Memory B cell (primary cell): ENCODE measurements at regions not wholly inside any gene's neighbourhood (a gene's known extent, or its start where the extent isn't known, plus 50 kb on each side); places are given as distances from the start of the nearest gene placed in this dataset.

Experiments used
- ATAC-seq: fragments of 150-1000 bp; cut with Tn5 transposase; 2 replicates; pipeline ENCODE4 v1.10.0; 2021; ENCODE audit warnings: low read depth, mild to moderate bottlenecking, moderate library complexity
- DNase-seq, 2 donors: peaks; one replicate each; pipeline ENCODE4 v3.0.0; 2022; ENCODE audit warnings: low spot score in 2 of 2
- H3K27ac Mint-ChIP-seq: one replicate; pipeline ENCODE4 v1.8.0; 2022; ENCODE audit warnings: mild to moderate bottlenecking, moderate library complexity, mixed read lengths
- H3K27me3 Mint-ChIP-seq: one replicate; pipeline ENCODE4 v1.8.0; 2022; ENCODE audit warnings: mixed read lengths
- H3K36me3 Mint-ChIP-seq: one replicate; pipeline ENCODE4 v1.8.0; 2022; ENCODE audit warnings: mild to moderate bottlenecking, mixed read lengths
- H3K4me1 Mint-ChIP-seq: one replicate; pipeline ENCODE4 v1.8.0; 2022; ENCODE audit warnings: mixed read lengths
- H3K4me3 Mint-ChIP-seq: one replicate; pipeline ENCODE4 v1.8.0; 2022; ENCODE audit warnings: mild to moderate bottlenecking, moderate library complexity, mixed read lengths
- H3K9me3 Mint-ChIP-seq: one replicate; pipeline ENCODE4 v1.8.0; 2022; ENCODE audit warnings: mixed read lengths

DNA sequence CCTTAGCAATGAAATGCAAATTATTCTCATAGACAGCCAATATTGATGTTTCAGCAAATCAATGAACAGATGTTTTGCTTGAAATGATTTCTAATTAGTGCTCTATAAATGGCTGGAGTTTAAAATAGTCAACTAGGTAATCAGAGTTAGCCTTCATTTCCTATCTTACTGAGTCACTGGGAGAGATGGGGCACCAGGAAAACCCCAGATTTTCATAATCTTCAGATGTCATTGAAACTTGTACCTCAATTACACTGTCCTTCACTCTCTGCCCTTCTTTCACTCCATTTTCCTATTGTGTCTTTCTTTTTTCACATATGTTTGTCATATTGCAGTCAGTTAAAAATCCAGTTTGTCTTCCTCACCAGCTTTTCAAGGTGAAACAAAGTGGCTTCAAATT is 92.7 kb downstream of the C12orf75 start:
- Mint-ChIP-seq H3K4me1 (no peaks in the 10 kb centered on the region), H3K27ac (no peak overlapping the region), H3K4me3 (no peak overlapping the region), H3K27me3 (peaks cover 11% of the 10 kb centered on the region), H3K9me3 (no peaks in the 10 kb centered on the region), H3K36me3 (no peaks in the 10 kb centered on the region)
- ATAC-seq (no peak), DNase-seq (no peak)

DNA sequence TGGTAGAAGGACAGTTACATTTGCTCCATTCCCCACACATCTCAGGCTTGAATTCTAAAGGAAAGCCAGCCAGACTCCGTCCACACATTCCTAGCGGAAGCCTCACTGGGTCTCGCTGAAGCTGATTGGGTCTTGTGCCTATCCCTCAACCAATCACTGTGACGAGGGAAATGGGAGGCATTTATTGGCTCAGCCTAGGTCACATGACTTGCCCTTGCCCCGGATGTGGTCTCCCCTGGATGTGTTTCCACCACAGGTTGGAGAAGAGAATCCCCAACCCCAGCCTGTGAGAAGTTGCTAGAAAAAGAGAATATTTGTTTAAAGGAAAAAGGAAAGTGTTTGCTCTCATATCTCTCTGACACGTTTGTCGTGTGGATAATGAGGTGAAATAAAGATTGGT is 93.4 kb downstream of the C12orf75 start:
- H3K4me1 Mint-ChIP-seq = no peaks in the 10 kb centered on the region
- no peak overlapping the region for H3K27ac Mint-ChIP-seq
- no peak overlapping the region for H3K4me3 Mint-ChIP-seq
- ATAC-seq (no peak), DNase-seq (no peak)
- H3K9me3 Mint-ChIP-seq = no peaks in the 10 kb centered on the region
- H3K27me3 Mint-ChIP-seq = peaks cover 16% of the 10 kb centered on the region
- no peaks in the 10 kb centered on the region for H3K36me3 Mint-ChIP-seq

DNA sequence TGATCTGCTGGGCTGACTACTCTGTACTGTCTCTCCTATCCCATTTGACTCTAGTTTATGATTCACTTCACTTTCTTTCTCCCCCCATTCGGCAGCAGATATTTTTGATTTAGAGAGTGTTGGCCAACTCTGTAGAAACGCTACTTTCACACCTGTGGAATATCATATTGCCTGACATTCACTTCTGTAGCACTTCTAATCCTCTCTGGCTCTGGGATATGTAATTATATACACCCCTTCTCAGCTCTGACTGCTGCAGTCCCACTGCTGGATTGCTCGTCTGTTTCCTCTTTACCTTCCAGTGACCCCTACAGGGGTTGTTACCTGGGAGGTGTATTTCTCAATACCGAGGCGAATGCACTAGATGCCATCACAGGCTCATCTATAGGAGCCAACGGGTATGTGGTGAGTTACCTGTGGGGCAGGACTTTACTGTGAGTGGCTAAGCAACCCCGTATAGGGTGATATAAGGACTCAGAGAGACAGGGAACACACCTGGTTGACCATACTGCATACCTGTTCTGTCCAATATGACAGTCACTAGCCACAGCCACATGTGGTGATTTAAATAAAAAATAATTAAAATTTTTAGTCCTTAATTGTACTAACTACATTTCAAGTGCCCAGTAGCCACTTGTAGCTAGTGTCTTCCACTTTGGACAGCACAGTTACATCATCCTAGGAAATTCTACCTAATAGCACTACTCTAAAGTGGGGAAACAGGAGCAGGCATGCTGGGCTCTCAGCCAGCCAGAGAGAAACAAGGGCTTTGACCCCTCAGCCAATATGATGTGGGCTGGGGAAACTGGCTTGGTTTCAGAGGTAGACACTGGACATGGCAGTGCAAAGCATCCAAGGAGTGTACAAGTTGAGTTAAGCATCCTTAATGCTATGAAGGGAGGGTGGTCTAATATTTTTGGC is 95.0 kb downstream of the C12orf75 start:
- peaks cover 19% of the 10 kb centered on the region for H3K27me3 Mint-ChIP-seq
- no peaks in the 10 kb centered on the region for H3K36me3 Mint-ChIP-seq
- H3K9me3 Mint-ChIP-seq = no peaks in the 10 kb centered on the region
- H3K4me1 Mint-ChIP-seq = no peaks in the 10 kb centered on the region
- DNase-seq = no peak
- no peak for ATAC-seq
- H3K27ac Mint-ChIP-seq = no peak overlapping the region
- no peak overlapping the region for H3K4me3 Mint-ChIP-seq

DNA sequence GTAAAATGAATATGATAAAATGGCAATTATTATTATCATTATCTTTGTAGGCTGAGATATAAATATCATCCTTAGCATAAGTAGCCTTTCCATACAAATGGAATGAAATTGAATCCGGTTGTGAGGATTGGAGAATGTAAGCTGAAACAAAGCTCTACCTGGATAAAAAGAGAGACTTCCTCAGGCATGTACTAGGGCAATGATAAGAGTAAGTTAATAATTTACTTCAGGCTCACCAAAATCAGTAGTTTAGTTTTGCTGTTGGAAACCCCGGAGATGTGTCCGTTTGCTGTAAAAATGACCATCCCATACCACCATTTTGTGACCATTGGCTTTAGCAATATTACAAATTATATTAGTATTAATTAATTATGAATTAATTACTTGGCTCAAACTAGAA is 96.3 kb downstream of the C12orf75 start:
- DNase-seq (no peak), ATAC-seq (no peak)
- no peaks in the 10 kb centered on the region for H3K9me3 Mint-ChIP-seq
- no peaks in the 10 kb centered on the region for H3K4me1 Mint-ChIP-seq
- H3K36me3 Mint-ChIP-seq = no peaks in the 10 kb centered on the region
- no peak overlapping the region for H3K4me3 Mint-ChIP-seq
- H3K27ac Mint-ChIP-seq = no peak overlapping the region
- peaks cover 22% of the 10 kb centered on the region for H3K27me3 Mint-ChIP-seq

DNA sequence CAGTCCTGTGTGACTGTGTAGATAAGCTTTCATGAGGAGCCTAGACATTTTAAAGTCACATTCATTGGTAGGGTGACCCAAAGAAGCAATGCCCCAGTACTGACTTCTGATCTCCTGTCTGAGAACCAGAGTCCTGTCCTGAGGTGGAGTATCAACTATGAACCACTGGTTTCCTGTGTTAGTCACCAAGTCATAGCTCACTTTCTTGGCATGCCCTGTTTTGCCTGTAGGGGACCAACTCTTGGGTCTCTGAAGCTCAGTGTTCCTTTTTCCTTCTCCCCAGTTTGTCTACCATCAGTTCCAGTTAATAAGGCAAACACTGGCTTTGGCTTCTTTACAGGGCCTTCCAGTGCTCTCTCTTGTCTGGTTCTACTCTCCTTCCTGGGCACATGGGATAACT is 97.4 kb downstream of the C12orf75 start:
- DNase-seq (no peak), ATAC-seq (no peak)
- Mint-ChIP-seq H3K27ac (no peak overlapping the region), H3K27me3 (peaks cover 22% of the 10 kb centered on the region), H3K4me3 (no peak overlapping the region), H3K36me3 (no peaks in the 10 kb centered on the region), H3K4me1 (no peaks in the 10 kb centered on the region), H3K9me3 (no peaks in the 10 kb centered on the region)

DNA sequence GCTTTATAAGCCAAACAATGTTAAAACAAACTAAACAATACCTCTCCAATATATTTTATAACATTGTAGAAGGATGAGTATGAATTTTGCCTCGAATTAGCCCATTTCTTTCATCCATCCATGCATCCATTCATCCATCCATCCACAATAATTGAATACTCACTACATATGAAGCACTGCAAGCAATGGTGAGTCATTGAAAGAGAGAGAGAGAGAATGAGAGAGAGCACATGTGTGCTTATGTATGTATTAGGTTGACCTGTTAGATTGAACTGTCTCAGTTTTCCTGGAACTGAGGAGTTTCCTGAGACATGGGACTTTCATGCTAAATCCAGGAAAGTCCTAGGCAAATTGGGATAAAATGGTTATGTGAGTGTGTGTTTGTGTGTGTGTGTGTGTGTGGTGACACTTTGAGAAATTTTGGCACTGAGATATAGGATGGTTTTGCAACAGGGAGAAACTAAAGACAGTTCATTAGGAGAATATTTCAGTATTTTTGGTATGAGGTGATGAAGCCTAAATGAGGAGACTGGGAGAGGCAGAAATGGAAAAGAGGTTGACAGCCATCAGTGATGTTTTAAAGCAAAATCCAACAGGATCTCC is 98.4 kb downstream of the C12orf75 start:
- no peaks in the 10 kb centered on the region for H3K9me3 Mint-ChIP-seq
- H3K36me3 Mint-ChIP-seq = no peaks in the 10 kb centered on the region
- no peaks in the 10 kb centered on the region for H3K4me1 Mint-ChIP-seq
- ATAC-seq (no peak), DNase-seq (no peak)
- no peak overlapping the region for H3K27ac Mint-ChIP-seq
- H3K27me3 Mint-ChIP-seq = peaks cover 25% of the 10 kb centered on the region
- no peak overlapping the region for H3K4me3 Mint-ChIP-seq

DNA sequence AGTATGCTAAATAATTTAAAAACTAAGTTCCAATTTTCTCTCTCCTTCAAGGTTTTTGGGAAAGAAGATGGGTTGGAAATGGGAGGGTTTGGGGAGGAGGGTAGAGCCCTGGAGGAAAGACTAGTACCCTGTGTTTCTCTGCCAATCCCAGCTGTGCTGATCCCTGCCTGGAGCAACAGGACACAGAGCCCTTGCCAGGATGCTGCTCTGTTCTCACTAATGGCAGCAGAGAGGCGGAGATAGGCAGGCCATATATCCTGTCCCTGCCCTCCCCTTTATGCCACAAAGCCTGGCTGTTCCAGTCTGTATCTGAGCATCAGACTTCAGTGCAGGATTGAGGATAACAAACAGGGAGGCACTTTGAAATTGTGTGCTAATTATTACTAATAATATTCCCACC is 99.0 kb downstream of the C12orf75 start:
- no peak for DNase-seq
- H3K4me1 Mint-ChIP-seq = no peaks in the 10 kb centered on the region
- peaks cover 25% of the 10 kb centered on the region for H3K27me3 Mint-ChIP-seq
- ATAC-seq = no peak
- H3K9me3 Mint-ChIP-seq = no peaks in the 10 kb centered on the region
- no peak overlapping the region for H3K27ac Mint-ChIP-seq
- H3K36me3 Mint-ChIP-seq = no peaks in the 10 kb centered on the region
- H3K4me3 Mint-ChIP-seq = no peak overlapping the region

DNA sequence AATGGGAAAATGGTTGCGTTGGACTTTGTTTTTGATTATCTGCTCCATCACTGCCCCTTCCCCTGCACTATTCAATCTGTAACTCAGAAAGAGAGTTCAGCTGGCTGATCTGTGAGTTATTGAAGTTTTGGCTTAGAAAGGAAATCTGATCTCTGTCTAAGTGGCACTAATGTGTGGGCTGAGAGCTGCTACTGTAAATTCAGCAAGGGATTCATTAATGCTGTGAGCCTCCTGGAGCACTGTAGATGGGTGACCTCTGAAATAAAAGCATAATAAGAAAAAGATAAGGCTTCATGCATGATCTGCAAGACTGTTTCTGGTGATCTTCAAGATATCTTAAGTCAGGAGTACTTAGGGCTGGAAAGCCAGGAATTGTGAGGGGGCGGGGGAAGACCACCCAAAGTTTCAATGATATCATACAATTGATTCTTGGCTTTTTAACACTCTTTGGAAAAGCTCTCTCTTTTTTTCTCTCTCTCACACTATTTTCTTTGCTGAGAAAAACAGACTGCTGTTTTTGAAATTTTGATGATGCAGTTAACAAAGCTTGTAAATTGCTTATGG is 101.1 kb downstream of the C12orf75 start:
- Mint-ChIP-seq H3K27me3 (peaks cover 24% of the 10 kb centered on the region), H3K27ac (no peak overlapping the region), H3K36me3 (no peaks in the 10 kb centered on the region), H3K4me3 (no peak overlapping the region), H3K9me3 (no peaks in the 10 kb centered on the region), H3K4me1 (no peaks in the 10 kb centered on the region)
- no peak for DNase-seq
- ATAC-seq = no peak

DNA sequence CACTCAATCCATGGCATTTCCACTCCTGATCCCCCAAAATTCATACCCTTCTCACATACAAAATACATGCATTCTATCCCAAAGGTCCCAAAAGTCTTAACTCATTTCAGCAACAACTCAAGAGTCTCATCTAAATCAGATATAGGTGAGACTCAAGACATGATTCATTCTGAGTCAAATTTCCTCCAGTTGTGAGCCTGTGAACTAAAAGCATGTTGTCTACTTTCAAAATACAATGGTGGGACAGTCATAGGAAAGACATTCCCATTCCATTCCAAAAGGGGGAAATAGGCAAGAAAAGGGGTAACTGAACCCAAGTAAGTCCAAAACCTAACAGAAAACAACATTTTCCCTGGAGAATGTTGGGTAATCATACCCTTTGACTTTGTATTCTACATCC is 103.3 kb downstream of the C12orf75 start:
- no peak for DNase-seq
- Mint-ChIP-seq H3K9me3 (no peaks in the 10 kb centered on the region), H3K27me3 (peaks cover 17% of the 10 kb centered on the region), H3K36me3 (peaks cover 1% of the 10 kb centered on the region), H3K4me3 (no peak overlapping the region), H3K4me1 (no peaks in the 10 kb centered on the region), H3K27ac (no peak overlapping the region)
- ATAC-seq = no peak

DNA sequence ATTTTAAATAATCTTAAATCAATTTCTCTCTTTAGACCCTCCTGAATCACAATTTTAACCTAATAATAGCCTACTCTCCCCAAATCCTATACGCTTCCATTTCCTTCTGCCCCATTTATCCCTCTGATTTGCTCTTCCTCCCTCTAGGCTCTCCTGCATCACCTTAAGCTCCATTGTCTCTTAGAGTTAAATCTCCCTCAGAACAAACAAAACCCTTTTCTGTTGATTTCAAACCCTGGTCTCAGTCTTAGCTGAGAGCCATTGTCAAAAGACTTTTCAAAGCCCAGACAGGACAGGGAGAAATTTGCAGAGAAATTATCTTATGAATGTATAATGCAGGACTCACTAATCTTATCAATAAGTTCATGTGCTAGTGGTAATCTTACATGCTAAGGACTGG is 106.1 kb downstream of the C12orf75 start:
- DNase-seq (no peak), ATAC-seq (no peak)
- Mint-ChIP-seq H3K4me3 (no peak overlapping the region), H3K4me1 (peaks cover 5% of the 10 kb centered on the region), H3K9me3 (peaks cover 7% of the 10 kb centered on the region), H3K27ac (no peak overlapping the region), H3K27me3 (peaks cover 9% of the 10 kb centered on the region), H3K36me3 (peaks cover 3% of the 10 kb centered on the region)

DNA sequence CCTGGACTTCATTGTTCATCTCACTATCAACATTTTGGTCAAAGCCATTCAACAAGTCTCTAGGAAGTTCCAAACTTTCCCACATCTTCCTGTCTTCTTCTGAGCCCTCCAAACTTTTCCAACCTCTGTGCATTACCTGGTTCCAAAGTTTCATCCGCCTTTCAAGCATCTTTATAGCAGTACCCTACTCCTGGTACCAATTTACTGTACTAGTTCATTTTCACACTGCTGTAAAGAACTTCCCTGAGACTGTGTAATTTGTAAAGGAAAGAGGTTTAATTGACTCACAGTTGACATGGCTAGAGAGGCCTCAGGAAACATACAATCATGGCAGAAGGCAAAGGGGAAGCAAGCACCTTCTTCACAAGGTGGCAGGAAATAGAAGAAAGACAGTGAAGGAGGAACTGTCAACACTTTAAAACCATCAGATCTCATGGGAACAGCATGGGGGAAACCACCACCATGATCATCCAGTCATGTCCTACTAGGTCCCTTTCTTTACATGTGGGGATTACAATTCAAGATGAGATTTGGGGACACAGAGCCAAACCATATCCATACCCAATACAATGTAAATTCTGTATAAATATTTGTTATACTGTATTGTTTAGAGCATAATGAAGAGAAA is 109.7 kb downstream of the C12orf75 start:
- ATAC-seq = peak; percentile 46
- H3K4me1 Mint-ChIP-seq = peaks cover 5% of the 10 kb centered on the region
- H3K4me3 Mint-ChIP-seq = no peak overlapping the region
- peaks cover 11% of the 10 kb centered on the region for H3K9me3 Mint-ChIP-seq
- no peak for DNase-seq
- H3K36me3 Mint-ChIP-seq = peaks cover 4% of the 10 kb centered on the region
- peaks cover 13% of the 10 kb centered on the region for H3K27me3 Mint-ChIP-seq
- no peak overlapping the region for H3K27ac Mint-ChIP-seq

DNA sequence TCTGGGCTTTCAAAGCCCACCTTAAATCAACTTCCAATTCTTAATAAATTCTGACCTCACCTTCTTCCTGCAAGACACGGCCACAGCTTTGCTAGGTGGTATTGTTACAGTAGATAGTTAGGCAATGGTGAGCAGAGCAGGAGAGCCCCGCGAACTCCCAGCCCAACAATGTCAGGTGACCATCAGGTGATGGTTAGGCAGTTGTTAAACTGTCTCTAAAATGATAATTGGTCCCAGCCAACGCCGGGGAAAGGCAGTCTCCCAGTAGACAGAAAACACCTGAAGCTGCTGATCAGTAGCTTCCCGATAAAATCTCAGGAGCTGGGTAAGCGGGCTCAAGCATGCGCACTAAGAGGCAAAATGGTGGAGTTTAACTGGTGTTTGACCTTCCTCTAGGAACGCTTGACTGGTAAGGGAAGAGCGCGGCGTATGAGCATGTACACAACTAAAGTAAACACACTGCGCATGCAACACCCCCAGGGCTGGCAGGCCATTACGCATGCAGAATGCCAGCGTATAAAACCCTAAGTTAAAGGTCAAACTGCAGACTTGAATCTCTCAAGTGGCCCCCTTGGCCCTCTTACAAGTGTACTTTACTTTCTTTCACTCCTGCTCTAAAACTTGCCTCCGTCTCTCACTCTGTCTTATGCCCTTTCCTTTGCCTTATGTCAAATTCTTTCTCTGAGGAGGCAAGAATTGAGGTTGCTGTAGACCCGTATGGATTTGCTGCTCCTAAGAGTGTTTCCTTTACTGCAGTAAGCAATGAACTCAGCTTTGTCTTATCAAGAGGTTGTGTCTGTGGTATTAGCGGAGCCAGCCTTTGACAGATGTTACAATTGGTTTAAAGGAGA is 113.5 kb downstream of the C12orf75 start:
- ATAC-seq (no peak), DNase-seq (no peak)
- peaks cover 11% of the 10 kb centered on the region for H3K9me3 Mint-ChIP-seq
- peaks cover 5% of the 10 kb centered on the region for H3K4me1 Mint-ChIP-seq
- H3K36me3 Mint-ChIP-seq = peaks cover 3% of the 10 kb centered on the region
- H3K27me3 Mint-ChIP-seq = peaks cover 16% of the 10 kb centered on the region
- H3K4me3 Mint-ChIP-seq = no peak overlapping the region
- H3K27ac Mint-ChIP-seq = no peak overlapping the region

DNA sequence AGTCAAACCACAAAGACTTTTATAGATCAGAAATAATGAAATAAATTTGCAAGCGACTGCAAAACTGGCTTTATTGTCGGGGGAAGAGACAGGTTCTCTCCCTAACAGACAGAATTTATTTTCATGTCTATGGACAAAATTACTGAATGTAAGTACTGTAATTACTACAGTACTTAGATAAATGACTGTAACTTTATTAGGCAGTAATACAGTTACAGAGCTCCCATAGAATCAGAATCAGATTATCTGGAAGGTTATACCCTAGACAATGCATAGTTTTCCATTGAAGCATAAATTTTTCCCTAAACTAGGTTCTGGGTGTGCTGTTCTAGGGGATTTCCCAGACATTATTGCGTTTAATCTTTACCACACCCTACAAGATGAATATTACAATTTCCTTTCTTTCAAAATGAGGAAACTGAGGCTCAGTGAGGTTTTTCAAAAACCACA is 114.2 kb downstream of the C12orf75 start:
- H3K27me3 Mint-ChIP-seq = peaks cover 18% of the 10 kb centered on the region
- H3K36me3 Mint-ChIP-seq = peaks cover 3% of the 10 kb centered on the region
- no peak for DNase-seq
- H3K4me3 Mint-ChIP-seq = no peak overlapping the region
- H3K9me3 Mint-ChIP-seq = peaks cover 10% of the 10 kb centered on the region
- peaks cover 5% of the 10 kb centered on the region for H3K4me1 Mint-ChIP-seq
- ATAC-seq = no peak
- H3K27ac Mint-ChIP-seq = no peak overlapping the region
